Right renal cortex interstitium (tissue), 3 donors: ENCODE measurements at regions not wholly inside any gene's neighbourhood (a gene's known extent, or its start where the extent isn't known, plus 50 kb on each side); places are given as distances from the start of the nearest gene placed in this dataset.
"Not testable (repeated sequence)": the region's sequence is repeated elsewhere in the genome, so short reads cannot be mapped to it uniquely, and the experiment has no call there.

ENCODE experiments used
- DNase-seq, 3 donors: peaks; one replicate each; pipeline ENCODE4 v3.0.0-alpha.2; 2013; ENCODE audit warnings: low read depth in 3 of 3, low spot score in 2 of 3

DNA sequence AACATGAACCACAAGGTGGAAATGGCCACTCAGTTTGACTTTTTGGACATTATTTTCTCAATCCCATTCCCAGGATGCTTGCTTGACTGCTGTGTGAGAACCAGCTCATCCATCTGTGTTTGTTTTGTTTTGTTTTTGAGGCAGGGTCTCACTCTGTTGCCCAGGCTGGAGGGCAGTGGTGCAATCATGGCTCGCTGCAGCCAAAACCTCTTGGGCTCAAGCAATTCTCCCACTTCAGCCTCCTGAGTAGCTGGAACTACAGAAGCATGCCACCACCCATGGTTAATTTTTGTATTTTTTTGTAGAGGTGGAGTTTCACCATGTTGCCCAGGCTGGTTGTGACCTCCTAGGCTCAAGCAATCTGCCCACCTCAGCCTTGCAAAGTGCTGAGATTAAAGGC, 166.0 kb upstream of the CDH4 start:
- no peak for DNase-seq

DNA sequence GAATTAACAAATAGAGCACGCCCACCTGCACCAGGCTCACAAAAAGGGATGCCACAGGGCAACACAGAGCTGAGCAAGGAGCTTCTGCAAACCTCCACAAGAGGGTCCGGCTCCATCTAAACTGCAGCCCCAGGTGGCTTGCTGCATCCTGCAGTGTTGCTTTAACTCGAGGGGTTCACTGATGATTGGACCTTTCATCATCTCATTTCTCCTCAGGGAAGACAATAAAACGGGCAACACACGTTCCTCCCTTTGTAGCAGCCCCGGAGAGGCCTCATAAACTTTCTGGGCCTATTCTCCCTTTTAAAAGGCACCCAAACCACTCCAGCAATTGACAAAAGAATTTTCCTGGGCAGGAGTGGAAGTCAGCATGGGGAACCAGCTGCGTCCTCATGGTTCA, 161.5 kb upstream of the CDH4 start:
- DNase-seq, result no peak

DNA sequence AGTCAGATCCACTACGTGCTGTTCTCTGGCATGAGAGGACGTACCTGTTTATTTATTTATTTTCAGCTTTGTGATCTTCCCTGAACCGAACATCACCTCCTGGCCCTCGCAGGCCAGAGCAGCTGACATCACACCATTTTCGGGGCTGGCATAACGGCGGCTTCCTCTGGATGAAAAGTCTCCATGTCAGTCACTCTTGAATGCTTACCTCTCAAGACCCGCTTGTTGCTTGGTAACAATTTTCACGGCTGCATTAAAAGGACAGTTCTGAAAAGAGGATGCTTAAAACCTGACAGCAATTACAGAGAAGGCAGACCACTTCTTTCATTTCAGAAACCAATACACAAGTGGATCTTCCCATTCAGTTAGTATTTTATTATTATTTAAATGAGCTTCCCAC, 159.8 kb upstream of the CDH4 start:
- no peak for DNase-seq

DNA sequence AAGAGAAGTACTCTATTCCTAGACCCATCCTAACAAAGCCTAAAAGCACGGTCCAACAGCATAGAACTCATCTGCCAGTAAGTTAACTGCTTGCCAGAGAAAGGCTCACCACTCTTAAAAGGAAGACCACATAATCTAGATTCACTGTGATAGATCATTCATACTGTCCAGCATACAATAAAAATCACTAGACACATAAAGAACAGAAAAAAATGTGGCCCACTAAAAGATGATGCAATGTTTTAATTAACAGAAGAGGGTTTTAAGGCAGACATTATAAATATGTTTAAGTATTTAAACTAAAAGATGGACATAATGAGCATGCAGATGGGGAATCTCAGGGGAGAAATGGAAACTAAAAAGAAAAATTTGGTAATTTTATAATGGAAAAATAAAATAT, 157.5 kb upstream of the CDH4 start:
- DNase-seq, result no peak

DNA sequence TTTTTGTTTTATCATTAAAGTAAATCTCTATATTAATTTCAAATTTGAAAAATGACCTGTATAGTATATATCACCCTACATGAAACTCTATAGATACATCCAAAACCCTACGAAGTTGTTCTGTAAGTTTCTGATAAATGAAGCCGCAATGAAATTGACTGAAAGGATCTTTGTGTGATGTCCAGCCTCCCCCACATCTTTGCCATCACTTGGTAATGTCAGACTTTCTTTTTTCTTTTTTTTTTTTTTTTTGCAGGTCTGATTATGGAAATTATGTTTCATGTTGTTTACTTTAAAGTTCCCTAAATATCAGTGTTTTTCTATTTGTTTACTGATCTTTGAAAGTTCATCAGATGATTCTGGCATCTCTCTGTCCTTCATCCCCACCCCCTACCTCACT, 155.6 kb upstream of the CDH4 start:
- DNase-seq, result no peak

DNA sequence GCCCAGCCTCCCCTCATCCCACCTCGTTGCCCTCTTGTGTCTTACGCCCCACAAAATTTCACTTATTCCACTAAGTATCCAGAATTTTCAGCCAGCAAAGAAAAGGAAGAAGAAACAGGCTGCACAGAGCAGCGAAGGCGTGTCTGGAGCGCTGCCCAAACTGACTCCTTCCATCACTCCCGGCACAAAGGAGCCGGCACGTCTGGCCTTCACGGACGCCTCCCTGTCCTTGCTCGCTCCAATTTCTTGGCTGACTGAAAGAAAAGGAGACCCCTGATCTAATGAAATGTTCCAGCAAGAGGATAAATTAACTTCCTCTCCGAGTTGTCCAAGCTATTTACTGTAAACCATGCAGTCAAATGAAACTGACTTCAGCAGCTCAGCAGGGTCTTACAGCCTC, 152.3 kb upstream of the CDH4 start:
- DNase-seq, result no peak

DNA sequence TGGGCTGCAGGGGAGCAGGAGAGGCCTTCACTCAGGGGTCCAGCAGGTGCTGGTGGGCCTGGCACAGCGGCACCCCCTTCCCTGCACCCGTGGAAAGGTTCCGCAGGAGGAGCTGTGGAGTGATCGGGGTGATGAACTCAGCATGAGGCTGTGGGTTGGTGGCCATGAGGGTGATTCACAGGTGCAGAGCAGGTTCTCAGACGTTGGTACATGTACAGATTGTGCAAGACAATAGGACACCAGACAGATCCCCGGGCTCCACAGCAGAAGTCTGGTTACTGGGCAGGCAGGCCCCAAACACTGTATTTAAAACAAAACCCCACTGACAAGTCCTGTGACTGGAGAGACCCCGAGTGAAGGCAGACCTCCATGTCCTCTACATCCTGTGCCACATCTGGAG, 151.6 kb upstream of the CDH4 start:
- DNase-seq, result no peak

DNA sequence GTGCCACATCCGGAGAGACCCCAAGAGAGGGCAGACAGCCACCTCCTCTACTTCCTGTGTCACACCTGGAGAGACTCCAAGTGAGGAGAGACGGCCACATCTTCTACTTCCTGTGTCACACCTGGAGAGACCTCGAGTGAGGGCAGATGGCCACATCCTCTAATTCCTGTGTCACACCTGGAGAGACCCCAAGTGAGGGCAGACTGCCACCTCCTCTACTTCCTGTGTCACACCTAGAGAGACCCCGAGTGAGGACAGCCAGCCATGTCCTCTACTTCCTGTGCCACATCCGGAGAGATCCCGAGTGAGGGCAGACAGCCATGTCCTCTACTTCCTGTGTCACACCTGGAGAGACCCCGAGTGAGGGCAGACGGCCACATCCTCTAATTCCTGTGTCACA, 150.7 kb upstream of the CDH4 start:
- not testable (repeated sequence) for DNase-seq

DNA sequence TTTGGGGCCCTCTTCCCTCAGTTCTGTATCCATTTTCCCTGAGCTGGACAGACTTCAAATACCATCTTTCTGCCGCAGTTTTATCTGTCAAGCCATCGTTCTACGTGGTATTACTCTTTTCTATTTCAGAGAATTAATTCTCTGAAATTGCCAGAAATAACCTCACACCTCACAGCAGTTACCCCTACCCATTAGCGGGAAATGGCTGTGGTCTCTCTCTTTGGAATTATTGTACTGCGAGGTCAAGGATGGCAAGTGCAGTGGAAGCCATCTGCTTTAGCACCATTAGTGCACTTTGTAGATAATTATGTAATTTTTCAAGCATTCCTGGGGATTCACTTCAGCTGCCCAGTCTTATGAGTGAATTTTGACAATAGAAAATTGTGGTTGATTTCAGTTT, 147.8 kb upstream of the CDH4 start:
- DNase-seq, result no peak

DNA sequence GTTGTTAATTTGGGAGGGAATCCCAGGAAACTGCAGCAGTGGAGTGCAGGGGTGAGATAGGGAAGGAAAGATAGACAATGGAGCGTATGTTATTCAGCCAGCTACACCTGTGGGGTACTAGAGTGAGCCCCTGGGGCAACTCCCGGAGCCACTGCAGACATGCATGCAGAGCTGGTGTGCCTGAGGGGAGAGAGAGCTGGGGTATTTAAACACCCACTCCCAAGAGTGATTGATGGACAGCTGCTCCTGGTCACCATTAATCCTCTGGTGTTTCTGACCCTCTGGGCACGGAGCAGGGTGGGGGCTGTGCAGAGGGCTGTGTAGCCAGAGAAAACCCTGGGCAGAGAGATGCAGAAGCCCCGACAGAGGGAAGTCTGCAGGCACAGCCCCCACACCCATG, 146.7 kb upstream of the CDH4 start:
- DNase-seq, result no peak

DNA sequence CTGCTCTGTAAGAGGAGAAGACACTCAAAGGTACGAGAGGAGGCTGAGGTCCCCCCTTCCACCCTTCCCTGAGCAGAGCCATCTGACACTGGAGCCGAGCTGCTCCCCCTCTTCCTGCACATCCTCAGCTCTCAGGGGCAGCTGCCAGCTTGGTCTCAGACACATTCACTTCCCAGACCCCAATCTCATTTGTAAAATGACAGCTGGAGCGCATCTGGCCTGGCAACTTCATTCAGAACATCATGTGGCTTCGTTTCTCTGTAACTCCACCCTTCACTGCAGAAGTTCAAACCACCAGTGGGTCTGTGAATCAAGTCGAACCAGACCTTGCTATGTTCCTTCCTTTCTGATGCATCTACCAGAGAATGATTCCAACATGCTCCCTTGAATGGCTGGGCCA, 145.6 kb upstream of the CDH4 start:
- no peak for DNase-seq

DNA sequence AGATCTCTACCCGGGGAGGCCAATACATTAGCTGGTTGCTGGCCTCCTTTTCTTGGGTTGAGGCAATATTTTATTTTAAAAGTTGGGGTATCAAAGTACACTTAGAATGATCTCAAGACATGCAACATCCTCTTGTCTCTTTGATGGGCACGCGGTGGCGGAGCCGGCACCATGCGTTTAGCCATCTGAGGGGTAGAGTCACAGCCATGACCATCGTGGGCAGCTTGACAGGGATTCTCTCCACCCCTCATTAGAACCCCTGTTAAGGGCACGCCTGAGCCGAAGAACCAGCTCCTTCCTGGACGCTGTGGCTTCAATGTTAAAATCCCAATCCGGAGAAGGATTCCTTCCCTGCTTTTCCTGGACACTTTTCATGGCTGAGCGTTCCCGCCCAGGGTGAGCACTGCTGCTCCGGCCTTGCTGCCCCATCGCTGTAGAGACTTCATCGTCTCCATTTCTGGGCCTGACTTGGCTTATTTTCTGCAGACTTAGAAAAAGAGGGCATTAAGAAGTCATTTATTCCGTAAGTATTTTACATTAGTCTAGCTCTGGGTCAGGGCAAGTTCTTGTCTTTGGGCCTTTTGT, 142.7 kb upstream of the CDH4 start:
- DNase-seq, result no peak

DNA sequence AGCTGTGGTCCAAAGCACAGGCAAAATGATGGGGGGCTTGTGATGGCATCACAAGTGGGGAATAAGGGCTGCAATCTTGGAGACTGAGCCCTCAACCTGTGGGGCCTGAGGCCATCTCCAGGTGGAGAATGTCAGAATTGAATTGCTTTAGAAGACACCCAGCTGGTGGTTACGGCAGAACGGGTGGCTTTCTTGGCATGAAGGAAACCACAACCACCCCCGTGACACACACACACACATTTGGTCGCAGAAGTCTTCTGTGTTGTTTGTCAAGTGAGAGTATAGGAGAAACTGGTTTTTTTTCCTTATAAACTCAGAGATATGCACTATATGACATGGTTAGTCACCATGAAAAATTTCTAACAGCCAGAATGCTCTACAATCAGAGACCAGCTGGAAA, 139.5 kb upstream of the CDH4 start:
- no peak for DNase-seq

DNA sequence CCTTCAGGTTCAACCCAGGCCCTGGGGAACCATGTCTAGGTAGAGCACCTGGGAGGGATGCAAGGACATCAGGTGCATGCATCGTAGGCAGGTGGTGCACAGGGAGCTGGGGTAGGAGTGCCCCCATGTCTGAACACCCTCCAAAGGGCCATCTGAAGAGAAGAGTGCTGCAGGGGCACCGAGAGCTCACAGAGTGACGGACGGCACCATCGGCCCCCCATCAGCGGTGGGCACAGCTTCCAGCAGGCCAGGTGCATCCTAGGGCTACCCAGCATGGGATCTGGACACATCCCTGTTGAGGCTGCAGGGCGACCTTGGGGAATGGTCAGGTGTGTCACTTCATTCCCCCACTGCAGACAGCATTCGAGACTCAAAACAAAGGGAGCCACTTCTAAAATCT, 138.3 kb upstream of the CDH4 start:
- DNase-seq, result no peak

DNA sequence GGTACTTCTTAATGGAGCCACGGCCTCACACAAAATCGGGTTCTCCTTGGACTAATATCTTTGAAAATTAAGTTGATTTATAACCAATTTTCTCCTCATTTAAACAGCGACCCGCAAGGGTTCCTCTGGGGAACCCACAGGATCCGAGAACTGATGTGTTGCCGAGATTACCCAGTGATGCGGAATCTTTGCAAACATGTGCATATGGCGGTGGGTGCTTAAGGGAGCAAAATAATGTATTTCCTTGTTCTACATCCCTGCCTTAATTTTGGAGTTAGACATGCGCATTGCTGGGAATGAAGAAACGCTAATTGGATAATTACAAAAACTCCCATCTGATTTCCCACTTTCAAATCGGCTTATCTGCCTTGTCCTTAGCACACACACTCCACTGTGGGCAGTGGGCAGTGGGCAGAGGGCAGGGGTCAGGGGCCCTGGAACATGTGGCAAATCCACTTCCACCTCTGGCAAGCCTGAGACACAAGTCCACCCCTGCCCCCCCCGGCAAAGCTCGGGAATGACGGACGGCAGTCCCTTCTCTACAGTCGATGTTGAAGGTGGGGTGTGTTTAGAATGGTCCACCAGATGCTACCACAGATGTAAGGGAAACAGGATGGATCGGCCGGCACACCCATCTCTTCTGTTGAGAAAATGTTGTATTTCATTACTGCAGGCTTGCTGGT, 137.4 kb upstream of the CDH4 start:
- no peak for DNase-seq

DNA sequence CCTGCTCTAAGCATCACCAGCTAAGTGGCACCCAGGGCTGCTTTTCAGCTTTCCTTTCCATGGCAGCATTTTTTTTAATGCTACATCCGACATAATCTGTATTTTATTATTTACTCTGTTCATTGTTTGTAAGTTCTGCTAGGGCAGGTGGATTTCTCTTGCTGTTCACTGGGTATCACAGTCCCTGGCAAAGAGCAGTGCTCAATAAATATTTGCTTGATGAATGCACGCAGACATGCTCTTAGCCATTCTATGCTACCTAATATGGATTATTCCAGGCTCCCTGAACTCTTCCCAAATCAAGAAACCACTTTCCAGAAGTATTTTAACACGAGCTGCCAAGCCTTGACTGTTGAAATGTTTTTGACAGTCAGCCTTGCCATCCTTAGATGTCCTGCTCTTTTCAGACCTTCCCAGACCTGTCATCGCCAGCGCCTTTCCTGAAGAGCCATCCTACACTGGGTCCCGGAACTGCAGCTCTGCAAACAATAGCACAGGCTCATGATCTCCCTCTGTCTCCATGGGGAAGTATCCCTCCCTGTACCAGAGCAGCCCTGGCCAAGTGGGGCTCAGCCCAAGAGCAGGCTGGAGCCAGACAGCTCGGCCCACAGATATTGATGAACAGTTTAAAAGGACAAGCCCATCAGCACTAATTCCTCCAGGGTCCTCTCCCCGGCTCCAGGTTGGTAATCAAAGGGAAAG, 136.5 kb upstream of the CDH4 start:
- DNase-seq, result no peak

DNA sequence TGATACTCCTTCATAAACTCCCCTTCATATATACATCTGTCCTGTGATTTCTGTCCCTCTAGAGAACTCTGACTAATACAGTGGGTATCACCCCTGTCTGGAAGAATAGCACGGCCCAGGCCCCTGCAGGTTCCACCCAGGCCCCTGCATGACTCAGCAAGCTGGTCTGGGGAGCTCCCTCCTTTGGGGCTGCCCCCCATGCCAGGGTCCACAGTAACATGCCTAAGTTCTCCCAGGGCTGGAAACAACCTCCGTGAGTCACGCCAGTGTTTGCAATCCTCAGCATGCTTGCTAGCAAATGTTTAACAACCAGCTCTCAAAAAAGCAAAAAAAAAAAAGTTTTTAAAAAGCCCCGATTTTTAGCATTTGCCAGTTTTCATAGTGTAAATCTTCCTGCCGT, 134.3 kb upstream of the CDH4 start:
- DNase-seq, result no peak

DNA sequence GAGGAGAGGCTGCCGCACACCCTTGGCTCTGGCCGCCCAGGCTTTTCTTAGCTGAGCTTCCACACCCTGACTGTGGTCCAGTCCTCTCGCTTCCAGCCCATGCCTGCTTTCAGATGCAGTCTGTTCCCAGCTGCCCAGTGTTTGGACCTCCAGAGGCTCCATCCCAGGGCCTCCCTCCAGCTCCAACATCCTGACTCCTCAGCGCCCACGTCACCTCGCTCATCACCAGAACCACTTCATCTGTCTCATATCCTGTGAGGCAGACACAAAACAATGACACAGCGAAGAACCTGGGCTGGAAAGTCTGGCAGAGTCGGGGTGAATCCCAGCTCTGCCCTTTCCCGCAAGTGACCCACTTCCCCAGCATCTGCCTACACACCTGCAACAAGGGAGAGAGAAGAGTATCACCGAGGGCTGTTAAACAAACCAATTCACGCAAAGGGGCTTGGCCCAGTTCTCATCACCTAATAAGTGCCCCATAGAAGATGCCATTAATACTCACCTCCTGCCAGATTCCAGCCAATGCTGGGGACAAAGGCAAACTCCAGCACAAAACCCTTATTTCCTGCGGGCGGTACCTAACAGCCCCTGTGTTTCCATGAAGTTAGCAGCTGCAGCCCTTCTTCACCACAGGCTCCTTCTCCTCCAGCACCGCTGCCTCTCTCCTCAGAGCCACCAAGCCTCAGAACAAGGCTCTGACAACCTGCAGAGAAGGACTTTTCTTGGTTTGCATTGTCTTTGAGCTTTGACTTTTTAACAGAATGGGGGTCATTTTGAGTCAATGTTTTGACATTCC, 133.4 kb upstream of the CDH4 start:
- no peak for DNase-seq

DNA sequence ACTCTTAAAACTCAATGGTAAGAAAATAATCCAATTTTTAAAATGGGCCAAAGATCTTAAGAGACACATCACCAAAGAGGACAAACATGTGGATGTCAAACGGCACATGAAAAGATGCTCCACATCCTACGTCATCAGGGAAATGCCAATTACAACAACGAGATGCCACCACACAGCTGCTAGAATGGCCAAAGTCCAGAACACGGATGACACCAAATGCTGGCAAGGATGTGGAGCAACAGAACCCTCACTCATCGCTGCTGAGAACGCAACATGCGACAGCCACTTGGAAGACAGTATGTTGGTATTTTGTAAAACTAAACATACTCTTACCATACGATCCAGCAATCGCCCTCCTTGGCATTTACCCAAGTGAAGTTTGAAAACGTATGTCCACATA, 132.8 kb upstream of the CDH4 start:
- DNase-seq, result no peak

DNA sequence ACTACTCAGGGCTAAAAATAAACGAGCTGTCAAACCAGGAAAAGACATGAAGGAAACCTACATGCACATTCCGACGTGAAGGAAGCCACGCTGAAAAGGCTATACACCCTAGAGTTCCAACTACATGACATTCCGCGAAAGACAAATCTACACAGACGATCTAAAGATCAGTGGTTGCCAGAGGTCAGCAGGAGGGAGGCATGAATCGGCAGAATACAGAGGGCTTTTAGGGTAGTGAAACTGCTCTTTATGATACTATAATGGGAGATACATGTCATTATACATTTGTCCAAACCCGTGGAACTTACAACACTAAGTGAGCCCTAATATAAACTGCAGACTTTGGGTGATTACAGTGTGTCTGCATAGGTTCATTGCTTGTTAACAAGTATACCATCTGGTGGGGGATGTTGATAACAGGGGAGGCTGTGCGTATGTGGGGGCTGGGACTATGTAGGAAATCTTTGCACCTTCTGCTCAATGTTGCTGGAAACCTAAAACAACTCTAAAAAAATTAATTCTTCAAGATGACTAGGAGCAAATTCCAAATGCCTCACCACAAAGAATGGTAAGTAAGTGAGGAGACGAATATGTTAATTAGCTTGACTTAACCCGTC, 132.2 kb upstream of the CDH4 start:
- DNase-seq, result no peak
